ENCODE measurements at regions not wholly inside any gene's neighbourhood (a gene's known extent, or its start where the extent isn't known, plus 50 kb on each side); places are given as distances from the start of the nearest gene placed in this dataset.
A peak's percentile ranks its signal among the peaks of the same experiment; 100 is the strongest.
"Not testable (repeated sequence)": the region's sequence is repeated elsewhere in the genome, so short reads cannot be mapped to it uniquely, and the experiment has no call there.

- no peak for DNase-seq (ENCODE audit: low read depth)
Observed at GRCh38 chr5:158516521-158516920, 583.2 kb downstream of the EBF1 start.

GRCh38 chr5:158514986-158515359, 584.7 kb downstream of the EBF1 start:
- no peak for DNase-seq (ENCODE audit: low read depth)

- no peak for DNase-seq (ENCODE audit: low read depth)
Observed at GRCh38 chr5:158514319-158514985, 585.3 kb downstream of the EBF1 start.

GRCh38 chr5:158513490-158514318, 586.0 kb downstream of the EBF1 start:
- no peak for DNase-seq (ENCODE audit: low read depth)

GRCh38 chr5:158511454-158511853, 588.3 kb downstream of the EBF1 start:
- no peak for DNase-seq (ENCODE audit: low read depth)

GRCh38 chr5:158510479-158510878, 589.2 kb downstream of the EBF1 start:
- DNase-seq (ENCODE audit: low read depth), result no peak

- DNase-seq (ENCODE audit: low read depth), result no peak
Observed at GRCh38 chr5:158506648-158507047, 593.1 kb downstream of the EBF1 start.

GRCh38 chr5:158502686-158503085, 597.0 kb downstream of the EBF1 start:
- DNase-seq (ENCODE audit: low read depth), result no peak

GRCh38 chr5:158499892-158500418, 599.8 kb downstream of the EBF1 start:
- no peak for DNase-seq (ENCODE audit: low read depth)

GRCh38 chr5:158499075-158499891, 600.4 kb downstream of the EBF1 start:
- no peak for DNase-seq (ENCODE audit: low read depth)

GRCh38 chr5:158496624-158497023, 603.1 kb downstream of the EBF1 start:
- no peak for DNase-seq (ENCODE audit: low read depth)

- no peak for DNase-seq (ENCODE audit: low read depth)
Observed at GRCh38 chr5:158494541-158494940, 605.2 kb downstream of the EBF1 start.

- not testable (repeated sequence) for DNase-seq (ENCODE audit: low read depth)
Observed at GRCh38 chr5:158494044-158494443, 605.7 kb downstream of the EBF1 start.

GRCh38 chr5:158492841-158493242, 606.9 kb downstream of the EBF1 start:
- DNase-seq (ENCODE audit: low read depth), result no peak

- DNase-seq (ENCODE audit: low read depth), result no peak
Observed at GRCh38 chr5:158492136-158492535, 607.6 kb downstream of the EBF1 start.

GRCh38 chr5:158487664-158488063, 612.1 kb downstream of the EBF1 start:
- no peak for DNase-seq (ENCODE audit: low read depth)

- DNase-seq (ENCODE audit: low read depth), result no peak
Observed at GRCh38 chr5:158487156-158487555, 612.6 kb downstream of the EBF1 start.

- DNase-seq (ENCODE audit: low read depth), result no peak
Observed at GRCh38 chr5:158486566-158486965, 613.1 kb downstream of the EBF1 start.

- DNase-seq (ENCODE audit: low read depth), result peak; percentile 53
Observed at GRCh38 chr5:158485604-158486081, 614.1 kb downstream of the EBF1 start.

GRCh38 chr5:158485047-158485446, 614.7 kb downstream of the EBF1 start:
- no peak for DNase-seq (ENCODE audit: low read depth)

GRCh38 chr5:158484150-158484549, 615.6 kb downstream of the EBF1 start:
- DNase-seq (ENCODE audit: low read depth), result peak; percentile 49

GRCh38 chr5:158483281-158483860, 616.3 kb downstream of the EBF1 start:
- DNase-seq (ENCODE audit: low read depth), result no peak

Measured in stromal cell of bone marrow (primary cell).